H9 (cell line): ENCODE measurements at regions not wholly inside any gene's neighbourhood (a gene's known extent, or its start where the extent isn't known, plus 50 kb on each side); places are given as distances from the start of the nearest gene placed in this dataset.
A peak's percentile ranks its signal among the peaks of the same experiment; 100 is the strongest.

Source experiments
- DNase-seq: peaks from one replicate; pipeline ENCODE4 v3.0.0-alpha.2; 2017
- H2AFZ ChIP-seq: one replicate; pipeline ENCODE4 v1.6.1; 2013; ENCODE audit warnings: mild to moderate bottlenecking, low read length, control low read depth, moderate library complexity
- H2AK5ac ChIP-seq: 2 replicates; pipeline ENCODE4 v1.6.1; 2013; ENCODE audit warnings: low read length, control low read depth, mixed read lengths; ENCODE audit not compliant: insufficient read length
- H2BK120ac ChIP-seq: one replicate; pipeline ENCODE4 v1.6.1; 2013; ENCODE audit warnings: low read depth, mild to moderate bottlenecking, low read length, control low read depth, inconsistent platforms; ENCODE audit not compliant: poor library complexity, severe bottlenecking
- H2BK12ac ChIP-seq: 2 replicates; pipeline ENCODE4 v1.6.1; 2013; ENCODE audit warnings: low read length, control low read depth, mixed read lengths, low read depth; ENCODE audit not compliant: insufficient read length
- H2BK15ac ChIP-seq: 2 replicates; pipeline ENCODE4 v1.6.1; 2013; ENCODE audit warnings: low read depth, low read length, control low read depth
- H2BK20ac ChIP-seq: one replicate; pipeline ENCODE4 v1.6.1; 2013; ENCODE audit warnings: low read depth, mild to moderate bottlenecking, low read length, control low read depth, inconsistent platforms; ENCODE audit not compliant: poor library complexity, severe bottlenecking
- H2BK5ac ChIP-seq: 2 replicates; pipeline ENCODE4 v1.6.1; 2013; ENCODE audit warnings: low read length, control low read depth, mixed read lengths; ENCODE audit not compliant: insufficient read length
- H3K14ac ChIP-seq: 2 replicates; pipeline ENCODE4 v1.6.1; 2013; ENCODE audit warnings: low read length, control low read depth; ENCODE audit not compliant: insufficient read depth
- H3K18ac ChIP-seq: 2 replicates; pipeline ENCODE4 v1.6.1; 2013; ENCODE audit warnings: low read depth, mild to moderate bottlenecking, mixed read lengths, low read length, control low read depth; ENCODE audit not compliant: insufficient read length
- H3K23ac ChIP-seq: 2 replicates; pipeline ENCODE4 v1.6.1; 2013; ENCODE audit warnings: low read length, control low read depth, mixed read lengths, low read depth; ENCODE audit not compliant: insufficient read length
- H3K23me2 ChIP-seq: 2 replicates; pipeline ENCODE4 v1.6.1; 2013; ENCODE audit warnings: low read depth, mild to moderate bottlenecking, mixed read lengths, low read length, control low read depth; ENCODE audit not compliant: insufficient read length, poor library complexity, severe bottlenecking
- H3K27ac ChIP-seq: 2 replicates; pipeline ENCODE4 v1.5.1; 2013; ENCODE audit warnings: low read length, control low read depth, mixed read lengths, low read depth; ENCODE audit not compliant: insufficient read length
- H3K27me3 ChIP-seq: 2 replicates; pipeline ENCODE4 v1.6.1; 2013; ENCODE audit warnings: low read length, control low read depth, inconsistent platforms; ENCODE audit not compliant: insufficient read depth
- H3K4ac ChIP-seq: 2 replicates; pipeline ENCODE4 v1.6.1; 2013; ENCODE audit warnings: low read depth, mild to moderate bottlenecking, control low read depth, inconsistent platforms, low read length, moderate library complexity
- H3K4me1 ChIP-seq: 2 replicates; pipeline ENCODE4 v1.6.1; 2013; ENCODE audit warnings: low read length, control low read depth, inconsistent platforms; ENCODE audit not compliant: insufficient read depth
- H3K4me2 ChIP-seq: 2 replicates; pipeline ENCODE4 v1.6.1; 2013; ENCODE audit warnings: low read length, control low read depth, mixed read lengths; ENCODE audit not compliant: insufficient read length, insufficient read depth
- H3K56ac ChIP-seq: 2 replicates; pipeline ENCODE4 v1.6.1; 2013; ENCODE audit warnings: low read depth, mild to moderate bottlenecking, mixed read lengths, low read length, control low read depth; ENCODE audit not compliant: insufficient read length
- H3K79me1 ChIP-seq: 2 replicates; pipeline ENCODE4 v1.6.1; 2013; ENCODE audit warnings: low read depth, mild to moderate bottlenecking, moderate library complexity, low read length, control low read depth, inconsistent platforms; ENCODE audit not compliant: insufficient read depth, poor library complexity, severe bottlenecking
- H3K79me2 ChIP-seq: 2 replicates; pipeline ENCODE4 v1.6.1; 2013; ENCODE audit warnings: low read length, control low read depth, inconsistent platforms; ENCODE audit not compliant: insufficient read depth
- H3K9ac ChIP-seq: 2 replicates; pipeline ENCODE4 v1.6.1; 2013; ENCODE audit warnings: low read length, control low read depth, mixed read lengths; ENCODE audit not compliant: insufficient read length; ENCODE audit errors: extremely low read depth
- H3K9me3 ChIP-seq: one replicate; pipeline ENCODE4 v1.6.1; 2013; ENCODE audit warnings: low read depth, low read length, inconsistent platforms; ENCODE audit not compliant: control insufficient read depth
- H3T11ph ChIP-seq: one replicate; pipeline ENCODE4 v1.6.1; 2013; ENCODE audit warnings: mild to moderate bottlenecking, low read length, control low read depth, inconsistent platforms
- H4K20me1 ChIP-seq: one replicate; pipeline ENCODE4 v1.6.1; 2013; ENCODE audit not compliant: control insufficient read depth, insufficient read length, insufficient read depth
- H4K5ac ChIP-seq: 2 replicates; pipeline ENCODE4 v1.6.1; 2013; ENCODE audit warnings: low read depth, mild to moderate bottlenecking, mixed read lengths, low read length, control low read depth; ENCODE audit not compliant: insufficient read length
- H4K8ac ChIP-seq: replicated peaks from 2 replicates; pipeline ENCODE4 v1.6.1; 2013; ENCODE audit warnings: low read length, control low read depth, mixed read lengths, low read depth; ENCODE audit not compliant: insufficient read length
- H4K91ac ChIP-seq: 2 replicates; pipeline ENCODE4 v1.6.1; 2013; ENCODE audit warnings: low read depth, mild to moderate bottlenecking, moderate library complexity, mixed read lengths, low read length, control low read depth; ENCODE audit not compliant: insufficient read length
- H3K27ac Mint-ChIP-seq, 3 experiments: 2 replicates in 2 of 3; 3 replicates in 1 of 3; pipeline ENCODE4 v1.8.0; 2020 to 2021; ENCODE audit warnings: mixed read lengths in 3 of 3, mild to moderate bottlenecking in 1 of 3, moderate library complexity in 1 of 3
- H3K27me3 Mint-ChIP-seq: 2 replicates; pipeline ENCODE4 v1.8.0; 2021; ENCODE audit warnings: low read depth, mild to moderate bottlenecking, moderate library complexity, mixed read lengths
- H3K36me3 Mint-ChIP-seq, 3 experiments: 2 replicates in 2 of 3; 3 replicates in 1 of 3; pipeline ENCODE4 v1.8.0; 2020 to 2021; ENCODE audit warnings: low read depth in 3 of 3, mixed read lengths in 3 of 3; ENCODE audit not compliant: insufficient read depth in 1 of 3
- H3K4me1 Mint-ChIP-seq, 2 experiments: 2 replicates each; pipeline ENCODE4 v1.8.0; 2020; ENCODE audit warnings: mixed read lengths in 2 of 2
- H3K4me3 Mint-ChIP-seq, 2 experiments: 2 replicates in 1 of 2; 3 replicates in 1 of 2; pipeline ENCODE4 v1.8.0; 2020 to 2021; ENCODE audit warnings: mild to moderate bottlenecking in 2 of 2, mixed read lengths in 2 of 2, moderate library complexity in 1 of 2
- H3K9me3 Mint-ChIP-seq, 2 experiments: 2 replicates in 1 of 2; 3 replicates in 1 of 2; pipeline ENCODE4 v1.8.0; 2020; ENCODE audit warnings: mild to moderate bottlenecking in 2 of 2, mixed read lengths in 2 of 2, moderate library complexity in 1 of 2
- WGBS: extraction: QIAGEN DNeasy Blood & Tissue Kit; methylation state at CpG from one replicate; pipeline ENCODE4 v1.1.7; 2013; ENCODE audit warnings: missing lambda C conversion rate, low lambda C conversion rate, mixed read lengths; ENCODE audit not compliant: insufficient read length; ENCODE audit errors: extremely low coverage; 5-methylcytosine and 5-hydroxymethylcytosine counted together
- TF ChIP-seq, protein P1 (sequence below): fragments of 200-600 bp; sonication (generic); conservative IDR thresholded peaks from 3 replicates; pipeline ENCODE4 v1.8.0; 2021; ENCODE audit warnings: antibody characterized with exemption, mild to moderate bottlenecking

DNA sequence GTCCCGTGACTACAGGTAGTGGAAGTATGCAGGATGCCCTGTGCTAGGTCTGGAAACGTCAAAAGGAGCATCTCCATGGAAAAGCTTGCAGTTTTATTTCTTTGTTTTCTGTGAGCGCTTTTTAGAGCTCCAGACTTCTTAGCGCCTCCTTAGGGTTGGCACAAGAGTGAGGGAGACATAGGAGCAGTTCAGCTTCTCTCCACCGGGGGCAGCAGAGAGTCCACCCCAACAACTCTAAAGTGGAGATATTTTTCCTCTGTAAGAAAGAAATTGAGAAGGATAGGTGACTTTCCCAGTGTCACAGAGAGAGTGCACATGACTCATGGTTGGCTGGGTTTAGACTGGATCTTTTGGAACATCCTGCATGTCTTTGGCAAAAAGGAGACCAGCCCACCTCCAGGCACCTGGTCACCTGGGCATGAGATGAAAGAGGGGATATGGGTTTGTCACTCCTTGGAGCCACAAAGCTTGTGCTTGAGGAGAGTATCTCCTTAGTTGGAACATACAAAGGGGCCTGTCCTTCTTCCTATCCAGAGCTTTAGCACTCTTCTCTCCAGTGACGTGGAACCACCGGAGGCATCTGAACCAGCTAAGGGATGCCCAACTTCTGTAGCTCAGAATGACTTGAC, 637.7 kb downstream of the SEMA5A start:
- Histone ChIP-seq H3K23me2 (no peaks in the 10 kb centered on the region), H3K9me3 (no peaks in the 10 kb centered on the region), H3K27ac (no peak overlapping the region), H3K4me1 (peaks cover 2% of the 10 kb centered on the region; the same call in 1 of the 2 replicates), H3T11ph (no peak overlapping the region), H3K27me3 (no peaks in the 10 kb centered on the region), H2BK120ac (no peak overlapping the region), H3K23ac (no peak overlapping the region), H2BK5ac (no peak overlapping the region), H2AK5ac (no peak overlapping the region), H3K18ac (no peak overlapping the region), H4K91ac (no peak overlapping the region), H2BK15ac (no peak overlapping the region), H2BK12ac (no peak overlapping the region), H3K79me1 (no peaks in the 10 kb centered on the region), H2AFZ (peak overlapping the region; percentile 88), H4K5ac (no peak overlapping the region), H3K79me2 (no peaks in the 10 kb centered on the region), H4K8ac (no peak overlapping the region), H3K9ac (no peak overlapping the region), H3K4me2 (no peak overlapping the region), H4K20me1 (peaks cover 3% of the 10 kb centered on the region), H3K14ac (no peak overlapping the region), H3K56ac (no peak overlapping the region), H3K4ac (no peak overlapping the region), H2BK20ac (no peak overlapping the region)
- peak; percentile 72 for DNase-seq
- Mint-ChIP-seq H3K27me3 (no peaks in the 10 kb centered on the region; the same call in none of the 2 replicates), H3K36me3 (no peaks in the 10 kb centered on the region), H3K9me3 (no peaks in the 10 kb centered on the region), H3K4me3 (no peak overlapping the region), H3K27ac (no peak overlapping the region), H3K4me1 (peaks cover 3 to 5% of the 10 kb centered on the region in 2 experiments)
- no CpG with 5 or more reads among the region's 7 CpGs for WGBS
- TF ChIP-seq, protein P1, sequence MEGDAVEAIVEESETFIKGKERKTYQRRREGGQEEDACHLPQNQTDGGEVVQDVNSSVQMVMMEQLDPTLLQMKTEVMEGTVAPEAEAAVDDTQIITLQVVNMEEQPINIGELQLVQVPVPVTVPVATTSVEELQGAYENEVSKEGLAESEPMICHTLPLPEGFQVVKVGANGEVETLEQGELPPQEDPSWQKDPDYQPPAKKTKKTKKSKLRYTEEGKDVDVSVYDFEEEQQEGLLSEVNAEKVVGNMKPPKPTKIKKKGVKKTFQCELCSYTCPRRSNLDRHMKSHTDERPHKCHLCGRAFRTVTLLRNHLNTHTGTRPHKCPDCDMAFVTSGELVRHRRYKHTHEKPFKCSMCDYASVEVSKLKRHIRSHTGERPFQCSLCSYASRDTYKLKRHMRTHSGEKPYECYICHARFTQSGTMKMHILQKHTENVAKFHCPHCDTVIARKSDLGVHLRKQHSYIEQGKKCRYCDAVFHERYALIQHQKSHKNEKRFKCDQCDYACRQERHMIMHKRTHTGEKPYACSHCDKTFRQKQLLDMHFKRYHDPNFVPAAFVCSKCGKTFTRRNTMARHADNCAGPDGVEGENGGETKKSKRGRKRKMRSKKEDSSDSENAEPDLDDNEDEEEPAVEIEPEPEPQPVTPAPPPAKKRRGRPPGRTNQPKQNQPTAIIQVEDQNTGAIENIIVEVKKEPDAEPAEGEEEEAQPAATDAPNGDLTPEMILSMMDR: peak; percentile 95
